ENCODE measurements at regions not wholly inside any gene's neighbourhood (a gene's known extent, or its start where the extent isn't known, plus 50 kb on each side); places are given as distances from the start of the nearest gene placed in this dataset.
"Not testable (repeated sequence)": the region's sequence is repeated elsewhere in the genome, so short reads cannot be mapped to it uniquely, and the experiment has no call there.

DNA sequence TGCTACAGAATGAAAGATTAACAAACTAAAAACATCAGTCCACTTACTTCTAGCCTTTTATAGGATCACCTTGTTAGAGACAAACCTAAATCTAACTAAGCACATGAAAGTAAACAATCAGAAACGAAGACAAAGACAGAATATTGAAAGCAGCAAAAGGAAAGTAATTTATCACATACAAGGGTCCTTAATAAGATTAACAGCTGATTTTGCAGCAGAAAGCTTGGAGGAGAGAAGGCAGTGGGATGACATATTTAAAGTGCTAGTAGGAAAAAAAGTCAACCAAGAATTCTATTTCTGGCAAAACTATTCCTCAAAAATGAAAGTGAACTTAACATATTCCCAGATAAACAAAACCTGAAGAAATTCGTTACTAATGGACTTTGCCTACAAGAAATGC is 286.4 kb downstream of the RWDD3 start:
- no peak for DNase-seq (ENCODE audit: low spot score)

- no peak for DNase-seq (ENCODE audit: low spot score)
Observed at GRCh38 chr1:95532335-95532734, 298.3 kb downstream of the RWDD3 start.

- no peak for DNase-seq (ENCODE audit: low spot score)
Observed at GRCh38 chr1:95534985-95535384, 301.0 kb downstream of the RWDD3 start.

DNA sequence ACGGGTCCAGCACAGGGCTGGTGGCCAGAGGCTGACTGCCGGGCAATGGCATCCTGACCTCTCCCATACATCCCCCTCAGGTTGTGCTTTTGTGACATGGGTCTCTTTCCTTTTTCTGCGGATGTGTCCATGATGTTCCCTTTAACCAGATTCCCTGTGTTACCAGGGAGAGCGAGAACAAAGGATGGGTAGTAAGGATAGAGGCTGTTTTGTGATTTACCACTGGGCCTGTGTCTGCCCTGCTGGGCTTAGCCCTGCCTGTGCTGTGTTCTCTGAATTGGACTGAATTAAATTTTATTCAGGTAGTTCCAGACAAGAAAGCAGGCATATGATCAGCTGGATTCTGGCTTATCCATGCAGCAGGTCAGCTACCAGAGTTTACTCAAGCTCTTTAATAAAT is 301.6 kb downstream of the RWDD3 start:
- DNase-seq (ENCODE audit: low spot score): no peak

DNA sequence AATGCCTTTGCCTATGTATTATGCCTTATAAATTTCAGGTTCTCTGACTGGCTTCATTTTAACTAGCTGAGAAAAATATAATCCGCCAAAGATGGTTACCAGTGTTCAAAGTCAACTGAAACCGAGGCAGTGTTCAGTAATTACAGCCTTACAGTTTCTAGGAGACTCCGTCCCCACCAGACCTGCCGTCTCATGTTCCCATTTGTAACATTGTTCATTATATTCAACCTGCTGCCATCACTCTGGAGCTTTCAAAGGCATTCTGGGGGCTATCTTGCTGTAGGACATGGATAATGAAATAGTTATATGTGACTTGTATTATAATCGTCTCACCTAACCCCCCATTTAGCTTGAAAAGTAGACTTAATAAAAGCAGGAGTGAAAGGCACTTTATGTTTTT is 302.5 kb downstream of the RWDD3 start:
- no peak for DNase-seq (ENCODE audit: low spot score)

GRCh38 chr1:95537176-95537575 is 303.2 kb downstream of the RWDD3 start:
- no peak for DNase-seq (ENCODE audit: low spot score)

DNA sequence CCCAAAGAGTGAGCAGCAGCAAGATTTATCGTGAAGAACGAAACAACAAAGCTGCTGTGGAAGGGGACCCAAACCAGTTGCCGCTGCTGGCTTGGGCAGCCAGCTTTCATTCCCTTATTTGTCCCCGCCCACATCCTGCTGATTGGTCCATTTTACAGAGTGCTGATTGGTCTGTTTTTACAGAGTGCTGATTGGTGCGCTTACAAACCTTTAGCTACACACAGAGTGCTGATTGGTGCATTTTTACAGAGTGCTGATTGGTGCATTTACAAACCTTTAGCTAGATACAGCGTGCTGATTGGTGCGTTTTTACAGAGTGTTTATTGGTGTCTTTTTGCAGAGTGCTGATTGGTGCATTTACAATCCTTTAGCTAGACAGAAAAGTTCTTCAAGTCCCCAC is 304.2 kb downstream of the RWDD3 start:
- not testable (repeated sequence) for DNase-seq (ENCODE audit: low spot score)

GRCh38 chr1:95542936-95543335 is 308.9 kb downstream of the RWDD3 start:
- no peak for DNase-seq (ENCODE audit: low spot score)

DNA sequence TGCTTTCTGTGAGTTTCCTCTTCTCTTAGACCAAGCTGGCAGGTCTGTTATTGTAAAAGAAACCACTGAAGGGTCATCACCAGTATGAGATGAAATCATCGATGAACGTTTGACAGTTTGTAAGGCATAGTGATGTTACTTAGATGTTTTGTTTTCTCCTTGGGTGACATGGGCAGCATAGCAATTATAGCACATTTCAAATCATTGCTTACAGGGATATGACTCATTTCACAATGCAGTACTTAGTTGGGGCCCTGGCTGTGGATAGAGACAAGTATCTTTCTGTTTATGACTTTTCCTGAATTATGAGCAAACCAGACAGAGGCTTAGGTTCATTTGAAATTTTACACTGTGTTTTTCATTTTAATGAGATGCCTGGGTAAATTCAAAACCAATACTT is 313.0 kb downstream of the RWDD3 start:
- no peak for DNase-seq (ENCODE audit: low spot score)

- no peak for DNase-seq (ENCODE audit: low spot score)
Observed at GRCh38 chr1:95548211-95548610, 314.2 kb downstream of the RWDD3 start.

- no peak for DNase-seq (ENCODE audit: low spot score)
Observed at GRCh38 chr1:95551201-95551600, 317.2 kb downstream of the RWDD3 start.

DNA sequence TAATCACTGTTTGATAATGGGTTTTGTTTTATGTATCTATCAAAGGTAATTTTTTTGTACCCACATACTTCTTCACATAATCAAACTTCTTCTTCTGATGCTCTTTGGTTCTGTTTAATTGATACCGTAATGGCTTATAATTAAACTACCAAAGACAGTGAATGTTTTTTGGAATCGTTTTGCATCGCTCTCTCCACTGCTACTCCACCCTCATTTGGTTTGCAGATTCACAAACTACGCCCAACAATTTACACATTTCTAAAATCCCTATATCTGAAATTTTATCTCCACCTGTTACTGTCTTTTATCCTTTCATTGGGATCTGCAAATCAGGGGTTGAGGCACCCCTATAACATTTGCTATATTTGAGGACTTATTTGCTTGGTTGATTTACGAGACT is 319.6 kb downstream of the RWDD3 start:
- no peak for DNase-seq (ENCODE audit: low spot score)

- no peak for DNase-seq (ENCODE audit: low spot score)
Observed at GRCh38 chr1:95554408-95554807, 320.4 kb downstream of the RWDD3 start.

DNA sequence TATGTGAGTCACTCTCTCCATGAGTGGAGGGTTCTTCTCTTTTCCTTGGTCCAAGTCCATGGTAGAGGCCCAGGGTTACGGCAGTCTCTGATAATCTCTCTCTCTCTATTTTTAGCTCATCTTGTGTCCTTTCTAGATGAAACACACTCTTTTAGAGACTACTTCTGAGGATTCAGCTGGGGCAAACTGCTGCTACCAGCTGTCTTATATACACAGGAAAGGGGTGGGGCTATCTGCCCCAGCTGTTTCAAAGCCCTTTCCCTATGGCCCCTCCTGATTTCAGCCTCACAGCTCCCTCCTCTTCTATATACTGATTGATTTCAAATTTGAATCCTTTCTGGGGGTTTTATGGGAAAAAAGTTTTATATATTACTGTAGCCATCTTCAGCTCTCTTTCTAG is 324.8 kb downstream of the RWDD3 start:
- no peak for DNase-seq (ENCODE audit: low spot score)

GRCh38 chr1:95561346-95561745 is 327.3 kb downstream of the RWDD3 start:
- DNase-seq (ENCODE audit: low spot score): no peak

- DNase-seq (ENCODE audit: low spot score): no peak
Observed at GRCh38 chr1:95562230-95562629, 328.2 kb downstream of the RWDD3 start.

DNA sequence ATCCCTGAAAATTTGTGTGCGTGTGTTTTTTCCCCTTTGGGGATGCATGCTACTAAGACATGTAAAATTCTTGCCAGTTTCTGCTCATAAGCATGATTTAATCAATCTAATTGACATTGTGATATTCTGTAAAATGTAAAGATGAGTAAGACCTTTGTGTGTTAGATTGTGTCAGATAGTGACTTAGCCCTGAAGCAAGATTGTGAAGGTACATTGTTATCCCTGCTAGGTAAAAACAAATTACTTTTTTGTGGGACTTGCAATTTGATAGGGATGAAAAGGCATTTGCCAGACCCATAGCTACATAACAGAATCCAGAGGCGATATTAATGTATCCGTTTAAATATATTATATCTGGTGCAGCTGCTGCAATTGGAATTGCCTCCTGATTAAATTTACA is 338.0 kb downstream of the RWDD3 start:
- DNase-seq (ENCODE audit: low spot score): no peak

GRCh38 chr1:95572962-95573361 is 339.0 kb downstream of the RWDD3 start:
- DNase-seq (ENCODE audit: low spot score): no peak

DNA sequence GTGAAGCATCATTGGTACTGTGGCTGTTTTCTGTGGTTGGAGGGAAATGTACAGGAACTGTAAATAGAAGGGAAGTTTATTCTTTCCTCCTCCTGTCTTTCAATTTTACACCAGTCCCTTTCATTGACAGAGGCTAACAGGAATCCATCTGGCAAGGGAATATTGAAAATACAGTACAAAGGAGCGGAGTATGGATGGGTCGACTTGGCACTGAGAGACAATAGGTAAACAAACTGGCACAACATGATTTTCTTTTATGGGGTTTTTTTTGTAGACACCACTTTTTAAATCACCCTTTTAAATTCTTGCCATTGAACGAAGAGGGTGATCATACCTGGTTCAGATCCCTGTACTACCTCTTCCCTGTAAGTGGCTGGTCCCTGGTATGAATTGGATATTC is 341.3 kb downstream of the RWDD3 start:
- DNase-seq (ENCODE audit: low spot score): no peak

GRCh38 chr1:95578462-95578861 is 344.5 kb downstream of the RWDD3 start:
- DNase-seq (ENCODE audit: low spot score): no peak

DNA sequence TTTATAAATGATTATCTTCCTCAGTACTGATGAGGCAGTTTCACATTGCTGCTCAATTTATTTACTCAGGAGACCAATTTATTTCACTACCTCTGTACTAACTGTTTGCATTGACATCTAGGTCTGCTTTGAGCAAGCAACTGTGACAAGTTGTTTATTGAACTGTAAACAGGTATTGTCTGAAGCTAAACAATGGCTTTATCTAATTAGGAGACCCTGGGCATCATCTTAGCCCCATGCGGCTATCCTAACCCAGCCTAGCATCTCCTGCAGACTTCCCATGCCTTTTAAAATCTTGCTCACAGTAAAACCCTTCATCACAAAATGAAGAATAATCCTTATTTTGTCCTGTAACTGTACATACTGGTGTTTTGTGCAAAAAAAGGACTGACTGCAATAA is 348.2 kb downstream of the RWDD3 start:
- no peak for DNase-seq (ENCODE audit: low spot score)

DNA sequence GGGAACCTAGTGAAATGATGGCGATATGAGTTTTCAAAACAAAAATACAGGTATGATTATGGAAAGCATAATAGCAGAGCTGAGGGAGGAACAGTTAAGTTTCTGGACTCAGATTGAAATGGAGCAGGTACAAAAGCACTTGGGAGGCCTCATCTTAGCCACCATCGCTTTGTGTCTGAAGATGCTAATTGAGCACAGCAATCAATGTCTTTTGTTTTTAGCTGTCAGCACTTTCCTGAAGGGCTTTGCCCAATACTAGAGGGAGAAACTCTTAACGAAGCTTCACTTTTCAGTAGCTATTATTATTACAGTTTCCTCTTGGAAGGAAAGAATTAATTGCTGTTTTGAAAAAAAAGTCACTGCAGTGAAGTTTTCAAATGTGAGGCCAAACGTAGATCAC is 348.7 kb downstream of the RWDD3 start:
- DNase-seq (ENCODE audit: low spot score): no peak

- DNase-seq (ENCODE audit: low spot score): no peak
Observed at GRCh38 chr1:95583661-95584210, 349.7 kb downstream of the RWDD3 start.

DNA sequence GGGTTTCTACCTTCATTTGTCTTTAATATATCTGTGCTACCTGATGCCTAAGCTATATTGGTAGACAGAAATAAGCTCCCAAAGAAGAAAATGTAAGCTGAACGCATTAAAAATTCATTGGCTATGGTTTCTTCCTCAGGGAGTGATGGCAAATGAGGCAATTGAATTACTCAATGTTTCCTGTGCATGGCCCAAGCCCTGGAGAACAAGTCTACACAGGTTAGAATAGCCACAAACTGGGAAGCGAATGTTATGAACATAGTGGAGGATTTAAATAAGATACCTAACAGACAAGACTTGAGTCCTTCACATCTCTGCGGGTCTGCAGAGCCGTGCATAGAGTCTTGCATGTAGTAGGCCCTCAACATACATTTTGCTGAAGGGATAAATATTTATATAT is 350.3 kb downstream of the RWDD3 start:
- DNase-seq (ENCODE audit: low spot score): no peak

GRCh38 chr1:95604771-95605170 is 370.8 kb downstream of the RWDD3 start:
- no peak for DNase-seq (ENCODE audit: low spot score)

Measured in activated CD4-positive, alpha-beta T cell treated with anti-CD3 and anti-CD28 coated beads, Interleukin-2, Interleukin-4, amounts not matched to agents 100 ng/mL and 50 ng/mL, durations not matched to agents 16 hours and 8 hours (primary cell).